CD4-positive, alpha-beta T cell treated with Interleukin-12 subunit alpha and Interleukin-12 subunit beta, for 1 hour (primary cell): ENCODE measurements at regions not wholly inside any gene's neighbourhood (a gene's known extent, or its start where the extent isn't known, plus 50 kb on each side); places are given as distances from the start of the nearest gene placed in this dataset.

Experiments used
- DNase-seq: peaks from one replicate; pipeline ENCODE4 v3.0.0-alpha.2; 2020

DNA sequence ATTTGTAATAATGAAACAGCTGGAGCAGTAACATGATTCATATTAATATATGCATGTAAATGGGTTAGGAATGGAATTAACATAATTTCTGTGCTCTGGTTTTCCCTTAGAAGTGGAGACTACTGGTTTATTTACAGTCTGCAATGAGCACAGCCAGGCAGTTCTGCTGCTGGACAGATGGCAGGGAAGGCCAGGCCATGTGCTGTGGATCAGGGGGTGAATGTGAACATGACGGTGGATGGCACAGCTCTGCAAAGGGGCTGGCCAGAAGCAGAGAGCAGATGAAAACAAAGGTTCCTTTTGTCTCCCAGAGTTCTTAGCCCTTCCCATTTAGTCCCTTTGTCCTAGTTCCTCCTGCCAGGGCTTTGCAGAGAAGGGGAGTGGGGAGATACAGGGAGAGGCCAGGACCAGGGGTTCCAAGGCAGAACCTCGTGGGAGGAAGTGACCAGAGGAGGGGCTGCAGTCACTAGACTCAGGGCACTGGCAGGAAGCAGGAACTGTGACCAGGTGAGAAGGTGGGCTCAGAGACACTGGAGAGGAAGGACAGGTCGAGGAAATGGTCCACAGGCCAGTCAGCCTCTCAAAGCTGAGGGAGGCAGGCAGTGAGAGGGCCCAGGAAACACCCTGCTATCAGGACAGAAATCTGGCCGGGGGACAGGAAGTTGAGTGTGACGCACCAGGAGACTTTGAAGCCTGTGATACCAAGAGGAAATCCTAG is 112.9 kb upstream of the ATP8B1 start:
- DNase-seq = no peak

DNA sequence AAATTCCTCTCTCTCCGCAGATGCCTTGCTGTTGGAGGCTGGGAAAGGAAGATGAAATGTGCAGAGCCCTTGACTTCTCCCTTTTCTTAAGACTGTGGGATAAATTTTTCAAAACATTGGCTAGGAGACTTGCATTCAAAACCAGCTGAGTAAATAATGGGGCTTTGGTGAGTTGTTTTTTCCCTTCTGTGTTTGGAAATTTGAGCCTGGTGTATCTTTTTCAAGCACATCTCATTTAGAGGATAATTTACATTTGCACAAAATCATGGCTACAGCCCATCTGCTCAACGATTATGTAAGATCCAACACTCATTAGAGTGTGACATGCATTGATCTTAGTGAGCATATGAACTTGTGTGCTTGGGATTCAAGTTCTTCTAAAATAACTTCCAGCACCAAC is 112.1 kb upstream of the ATP8B1 start:
- DNase-seq = no peak

DNA sequence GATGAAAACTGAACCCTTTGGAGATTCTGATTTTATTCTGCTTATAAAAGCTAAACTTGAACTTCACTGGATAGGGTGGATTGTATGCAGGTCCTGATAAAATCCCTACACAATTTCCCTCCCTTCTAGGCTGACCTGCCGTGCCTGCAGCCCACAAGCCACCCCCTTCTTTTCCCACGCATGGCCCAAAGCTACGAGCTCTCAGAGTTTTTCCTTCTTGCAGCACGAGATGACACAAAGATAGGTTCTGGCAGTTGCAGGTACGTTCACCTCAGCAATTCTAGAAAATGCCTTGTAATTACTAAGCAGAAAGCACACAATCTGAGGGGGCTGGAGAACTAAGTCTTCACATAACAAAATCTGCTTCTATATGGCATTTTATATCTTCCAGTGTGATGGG is 110.6 kb upstream of the ATP8B1 start:
- DNase-seq = no peak

DNA sequence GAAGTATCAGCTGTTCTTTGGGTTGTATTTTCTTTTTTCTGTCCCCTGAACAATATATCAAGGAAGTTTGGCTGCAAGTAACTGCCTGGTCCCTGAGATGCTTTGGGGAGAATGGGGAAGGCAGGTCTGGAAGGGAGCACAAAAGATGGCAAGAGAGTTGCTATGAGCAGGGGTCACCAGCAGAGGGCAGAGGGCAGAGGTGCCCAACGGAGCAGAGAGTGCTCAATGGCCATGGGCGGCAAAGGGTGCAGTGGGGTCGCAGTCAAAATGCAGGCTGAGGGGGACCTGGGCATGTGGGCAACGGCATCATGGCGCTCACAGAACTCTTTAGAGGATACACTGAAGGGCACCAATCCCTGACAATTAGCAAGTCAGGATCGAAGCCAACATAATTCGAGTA is 107.7 kb upstream of the ATP8B1 start:
- no peak for DNase-seq

DNA sequence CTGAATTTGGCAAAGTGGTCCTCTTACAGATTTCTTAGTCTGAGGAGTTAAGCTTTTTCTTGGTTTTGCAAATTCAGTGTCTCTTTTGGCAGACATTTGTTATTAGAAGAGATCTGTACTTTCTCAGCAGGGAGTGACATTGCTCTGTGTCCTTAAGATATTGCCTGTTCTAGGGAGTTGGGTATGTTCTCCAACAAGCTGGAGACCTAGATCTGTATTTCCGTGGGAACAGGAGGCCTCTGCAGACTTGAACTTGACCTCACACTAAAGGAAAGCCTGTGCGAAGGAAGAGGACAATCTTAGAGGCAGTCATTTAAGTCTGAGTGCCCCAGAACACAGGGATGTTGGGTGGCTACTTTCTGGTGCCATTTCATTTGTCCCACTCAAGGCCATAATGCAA is 107.0 kb upstream of the ATP8B1 start:
- DNase-seq = no peak

DNA sequence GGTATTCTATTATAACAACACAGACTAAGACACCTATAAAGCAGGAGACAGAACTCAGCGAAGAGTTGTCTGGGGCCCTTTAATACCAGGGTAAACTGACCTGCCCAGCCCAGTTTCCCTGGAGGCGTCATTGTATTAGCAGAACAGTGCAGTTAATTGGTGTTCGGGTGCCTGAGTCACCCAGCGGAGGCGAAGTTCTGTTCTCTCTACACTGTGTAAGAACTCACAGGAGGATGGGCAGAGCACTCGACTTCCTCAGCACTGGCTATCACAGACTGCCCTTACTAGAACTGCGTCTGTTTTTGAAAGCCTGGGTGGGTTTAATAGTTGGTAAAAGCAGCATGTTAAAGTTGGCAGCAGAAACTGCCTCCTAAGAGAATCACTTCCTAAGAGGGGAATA is 106.5 kb upstream of the ATP8B1 start:
- no peak for DNase-seq

DNA sequence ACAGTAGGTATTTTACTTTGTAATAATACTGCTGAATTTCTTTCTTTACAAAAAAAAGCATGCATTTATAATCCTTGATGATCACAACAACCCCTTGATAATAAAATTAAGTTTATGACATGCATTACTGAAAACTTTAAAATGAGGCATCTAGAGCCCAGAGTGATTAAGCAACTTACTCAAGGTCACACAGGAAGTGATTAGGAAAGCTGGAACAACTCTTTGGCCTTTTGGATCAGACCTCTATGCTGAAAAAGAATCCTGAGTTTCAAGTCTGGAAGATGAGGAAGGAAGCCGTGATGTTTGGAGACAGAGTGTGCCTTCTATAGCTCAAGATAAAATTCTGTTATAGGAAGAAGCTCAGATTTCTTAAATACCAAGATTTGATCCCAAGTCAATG is 105.0 kb upstream of the ATP8B1 start:
- no peak for DNase-seq

DNA sequence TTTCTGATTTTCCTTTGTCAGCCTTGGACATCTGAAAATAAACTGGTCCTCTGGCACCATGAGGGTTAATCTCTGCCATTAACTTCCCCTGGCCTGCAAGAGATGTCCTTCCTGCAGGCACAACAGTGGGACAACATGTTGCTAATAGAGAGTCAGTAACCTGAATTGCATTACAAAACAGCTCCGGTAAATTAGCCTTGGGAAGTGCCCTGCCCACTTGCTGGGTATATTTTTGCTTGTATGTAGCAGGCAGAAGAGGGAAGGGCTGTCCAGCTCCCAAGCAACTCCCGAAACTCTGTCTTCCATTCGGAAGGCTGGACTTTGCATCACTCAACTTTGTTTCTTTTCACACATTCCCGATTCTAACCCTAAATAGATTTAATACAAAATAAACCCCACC is 104.4 kb upstream of the ATP8B1 start:
- DNase-seq = no peak

DNA sequence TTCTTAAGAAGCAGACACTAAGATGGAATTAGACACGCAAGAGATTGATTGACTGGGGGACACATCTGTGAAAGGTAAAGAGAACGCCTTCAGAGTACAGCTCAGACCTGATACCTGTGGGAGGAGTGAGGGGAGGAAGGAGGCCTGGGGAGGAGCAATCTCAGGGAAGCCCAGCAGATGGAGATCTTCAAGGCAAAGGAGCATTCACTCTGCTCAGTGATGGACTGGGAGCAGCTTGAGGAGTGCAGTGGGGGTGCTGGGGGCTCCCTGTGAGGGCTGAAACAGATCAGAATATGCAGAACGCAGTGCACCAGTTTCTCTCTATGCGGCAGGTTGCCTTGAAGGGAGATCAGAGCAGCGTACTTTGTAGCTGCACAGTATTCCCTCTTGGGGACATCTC is 103.7 kb upstream of the ATP8B1 start:
- DNase-seq = no peak

DNA sequence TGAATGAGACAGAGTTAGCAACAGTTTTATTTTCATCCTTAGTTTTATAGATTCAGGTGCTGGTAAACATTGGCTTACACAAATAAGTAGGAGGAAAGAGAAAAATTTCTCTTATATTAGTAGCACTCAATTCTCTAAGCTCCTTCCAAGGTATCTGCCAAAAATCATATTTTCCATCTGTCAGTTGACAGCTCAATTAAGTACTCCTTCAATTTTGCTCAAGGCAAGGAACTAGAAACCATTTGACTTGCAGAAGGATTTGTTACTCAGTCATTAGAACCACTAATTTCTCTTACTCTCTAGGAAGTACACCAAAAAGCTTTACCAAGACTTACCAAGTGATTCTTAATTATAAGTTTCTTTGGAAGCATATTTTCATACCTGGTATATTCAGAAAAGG is 101.4 kb upstream of the ATP8B1 start:
- no peak for DNase-seq

DNA sequence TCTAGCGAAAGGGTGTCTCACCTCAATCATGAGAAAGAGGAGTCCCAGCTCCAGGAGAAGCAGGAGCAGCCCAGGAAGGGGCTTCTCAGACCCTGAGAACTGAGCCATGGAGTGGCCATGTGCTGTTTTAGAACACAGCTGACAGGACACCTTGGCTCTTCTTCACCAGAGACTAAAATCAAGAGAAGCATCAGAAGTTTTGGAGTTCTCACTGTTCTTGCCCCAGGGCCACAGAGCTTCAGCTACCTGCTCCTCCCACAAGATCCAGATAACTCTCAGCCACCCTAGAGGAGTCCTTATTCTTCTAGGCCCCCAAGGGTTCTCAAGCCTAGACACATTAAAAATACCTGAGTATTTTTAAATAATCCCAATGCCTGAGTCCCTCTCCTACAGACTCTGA is 99.6 kb upstream of the ATP8B1 start:
- no peak for DNase-seq

DNA sequence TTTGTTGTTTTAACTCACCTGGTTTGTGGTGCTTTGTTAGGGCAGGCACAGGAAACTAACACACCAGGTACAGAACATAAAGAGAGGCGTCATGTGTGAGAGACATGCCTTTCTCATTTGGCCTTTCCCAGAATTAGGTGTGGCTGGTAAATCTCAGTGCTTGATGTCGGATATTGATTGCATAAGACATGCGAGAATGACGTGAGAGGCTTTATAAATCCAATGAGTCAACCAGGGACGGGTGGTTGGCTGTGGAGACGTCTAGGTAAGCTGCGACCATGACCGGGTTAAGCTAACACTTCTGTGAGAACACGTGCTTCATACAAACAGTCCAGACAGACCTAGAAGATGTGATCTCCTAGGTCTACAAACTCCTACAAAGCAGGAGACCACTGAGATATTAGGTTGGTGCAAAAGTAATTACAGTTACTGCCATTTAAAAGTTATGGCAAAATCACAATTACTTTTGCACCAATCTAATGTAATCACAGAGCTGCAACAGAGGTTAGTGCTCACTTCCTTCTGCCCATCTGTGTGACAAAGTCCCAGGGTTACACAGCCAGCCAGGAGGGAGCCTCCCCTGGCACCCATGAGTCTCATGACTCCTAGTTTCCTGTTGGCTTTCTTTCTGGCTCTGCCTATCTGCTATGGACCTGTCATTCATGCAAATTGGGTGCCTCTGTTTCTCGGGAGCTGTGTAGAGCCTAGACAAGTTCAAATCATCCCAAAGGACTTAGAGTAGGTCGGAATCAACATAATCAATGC is 98.9 kb upstream of the ATP8B1 start:
- no peak for DNase-seq

DNA sequence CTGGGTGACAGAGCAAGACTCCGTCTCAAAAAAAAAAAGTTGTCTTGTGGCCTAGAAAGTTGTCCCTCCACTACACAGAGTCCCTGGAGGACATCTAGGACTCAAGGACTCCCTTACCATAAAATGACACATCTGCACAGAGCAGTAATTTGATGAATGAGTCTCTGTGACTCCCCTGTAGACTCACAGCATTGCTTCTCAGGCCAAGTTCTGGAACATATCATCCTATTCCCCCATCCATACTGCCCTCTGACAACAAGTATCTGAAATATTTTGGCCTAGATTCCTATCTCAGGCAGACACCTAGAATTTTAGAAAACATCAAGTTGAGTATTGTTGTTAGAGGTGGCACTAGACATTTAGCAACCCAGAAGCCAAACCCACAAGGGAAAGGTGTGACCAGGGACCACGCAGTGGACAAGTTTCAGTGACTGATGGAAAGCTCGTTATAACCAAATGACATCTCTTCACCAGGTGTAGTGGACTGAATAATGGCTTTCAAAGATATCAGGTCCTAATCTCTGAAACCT is 97.9 kb upstream of the ATP8B1 start:
- DNase-seq = no peak

DNA sequence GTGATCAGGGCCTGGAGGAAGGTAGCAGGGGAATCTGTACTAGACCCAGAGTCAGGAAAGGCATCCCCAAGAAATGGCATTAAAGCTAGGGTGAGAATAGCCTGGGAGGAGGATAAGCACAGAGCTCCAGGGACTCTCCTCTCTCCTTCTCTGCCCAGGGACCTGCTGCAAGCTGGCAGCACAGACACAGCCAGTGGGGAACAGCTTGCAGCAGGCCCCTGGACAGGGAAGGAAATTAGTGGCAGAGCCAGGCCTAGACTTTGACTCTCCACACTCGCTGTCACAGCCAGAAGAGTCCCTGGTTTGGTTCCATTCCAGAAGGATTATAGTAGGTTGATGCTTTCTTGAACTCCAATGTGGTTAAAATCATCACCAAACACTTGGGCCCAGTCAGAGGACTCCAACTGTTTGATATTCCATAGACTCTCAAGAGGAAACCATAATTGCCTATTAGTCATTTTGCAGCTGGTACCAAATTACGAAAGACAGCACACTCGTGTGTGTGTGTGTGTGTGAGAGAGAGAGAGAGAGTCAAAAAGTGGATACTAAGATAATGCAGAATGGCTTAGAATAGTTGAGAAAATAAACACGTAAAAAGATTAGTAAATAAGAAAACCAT is 95.5 kb upstream of the ATP8B1 start:
- DNase-seq = no peak

DNA sequence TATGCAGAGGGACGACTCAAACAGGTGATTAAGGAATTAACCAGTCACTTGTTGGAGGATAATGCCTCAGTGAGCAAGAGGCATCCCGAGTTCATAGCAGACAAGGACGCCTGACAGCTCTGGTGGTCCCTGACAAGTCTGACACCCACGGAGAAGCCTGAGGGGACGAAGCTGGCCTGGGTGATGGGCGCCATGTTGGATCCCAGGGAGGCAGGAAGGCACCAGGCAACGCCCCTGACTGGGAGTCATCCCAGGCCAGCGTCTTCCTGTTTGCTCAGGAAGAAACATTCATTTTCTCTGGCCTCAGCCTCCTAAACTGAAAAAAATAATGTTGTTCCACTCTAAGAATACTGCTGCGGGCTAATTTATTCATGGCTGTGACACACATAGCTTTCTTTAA is 92.1 kb upstream of the ATP8B1 start:
- no peak for DNase-seq

DNA sequence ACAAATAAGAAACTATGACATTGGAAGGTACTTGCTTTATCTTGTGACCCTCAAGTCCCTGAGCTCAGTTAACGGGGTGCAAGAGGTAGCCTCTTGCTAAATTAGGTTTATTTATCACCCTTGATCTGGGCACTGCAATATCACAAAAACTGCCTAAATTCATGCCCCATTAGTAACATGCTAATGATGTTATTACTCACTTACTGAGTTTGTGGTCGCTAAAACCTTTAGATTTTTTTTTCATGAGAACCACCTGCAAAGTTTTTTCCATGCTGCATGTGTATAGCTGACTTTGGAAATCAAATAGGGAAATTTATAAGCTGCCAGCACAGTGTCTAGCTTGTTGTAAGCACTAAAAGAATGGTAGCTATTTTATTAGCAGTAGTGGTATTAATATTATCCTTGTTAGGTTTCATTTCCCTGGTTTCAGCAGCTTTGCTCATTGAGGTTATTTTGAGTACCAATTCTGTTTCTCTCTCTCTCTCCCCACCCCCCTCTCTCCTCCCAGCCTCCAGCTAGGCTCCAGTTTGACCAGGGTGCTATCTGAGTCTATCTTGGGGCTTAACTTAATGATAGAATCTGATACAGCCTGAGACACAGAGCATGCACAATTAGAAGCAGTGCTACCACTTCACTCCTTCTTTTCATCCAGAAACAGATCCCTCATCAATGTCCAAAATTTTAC is 88.7 kb upstream of the ATP8B1 start:
- DNase-seq = no peak

DNA sequence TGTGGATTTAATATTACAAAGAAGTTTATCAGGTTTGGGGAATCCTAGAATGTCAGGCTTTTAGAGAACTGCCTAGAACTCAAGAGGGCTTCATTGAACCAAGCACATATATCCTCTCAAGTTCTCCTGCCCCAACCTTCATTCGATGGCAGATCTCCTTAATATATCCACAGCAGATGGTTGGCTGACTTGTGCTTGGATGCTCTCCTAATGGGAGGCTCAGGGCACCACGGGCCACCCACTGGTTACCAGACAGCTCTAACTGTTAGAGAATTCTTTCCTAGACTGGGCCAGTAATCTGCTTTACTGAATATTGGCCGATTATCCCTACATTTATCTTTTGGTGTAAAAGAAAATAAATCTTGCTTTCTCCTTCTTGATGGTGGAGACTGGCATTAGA is 87.2 kb upstream of the ATP8B1 start:
- no peak for DNase-seq

DNA sequence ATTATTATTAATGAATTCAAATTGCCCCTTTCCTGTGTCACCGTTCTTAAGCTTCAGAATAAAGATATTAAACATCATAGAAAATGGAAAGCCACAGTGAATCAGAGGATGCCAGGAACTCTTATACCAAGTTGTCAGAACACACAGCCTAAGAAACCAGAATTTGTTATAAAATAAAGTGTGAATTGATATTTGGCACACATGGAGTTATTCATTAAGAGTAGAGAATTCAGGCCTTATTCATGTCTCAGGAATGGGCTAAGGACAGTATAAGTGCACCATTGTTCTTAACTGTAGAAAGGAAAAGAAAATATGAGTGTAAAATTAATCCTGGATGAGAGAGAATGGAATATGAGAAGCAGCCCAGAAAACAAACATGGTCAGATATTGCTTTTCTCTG is 86.7 kb upstream of the ATP8B1 start:
- no peak for DNase-seq

DNA sequence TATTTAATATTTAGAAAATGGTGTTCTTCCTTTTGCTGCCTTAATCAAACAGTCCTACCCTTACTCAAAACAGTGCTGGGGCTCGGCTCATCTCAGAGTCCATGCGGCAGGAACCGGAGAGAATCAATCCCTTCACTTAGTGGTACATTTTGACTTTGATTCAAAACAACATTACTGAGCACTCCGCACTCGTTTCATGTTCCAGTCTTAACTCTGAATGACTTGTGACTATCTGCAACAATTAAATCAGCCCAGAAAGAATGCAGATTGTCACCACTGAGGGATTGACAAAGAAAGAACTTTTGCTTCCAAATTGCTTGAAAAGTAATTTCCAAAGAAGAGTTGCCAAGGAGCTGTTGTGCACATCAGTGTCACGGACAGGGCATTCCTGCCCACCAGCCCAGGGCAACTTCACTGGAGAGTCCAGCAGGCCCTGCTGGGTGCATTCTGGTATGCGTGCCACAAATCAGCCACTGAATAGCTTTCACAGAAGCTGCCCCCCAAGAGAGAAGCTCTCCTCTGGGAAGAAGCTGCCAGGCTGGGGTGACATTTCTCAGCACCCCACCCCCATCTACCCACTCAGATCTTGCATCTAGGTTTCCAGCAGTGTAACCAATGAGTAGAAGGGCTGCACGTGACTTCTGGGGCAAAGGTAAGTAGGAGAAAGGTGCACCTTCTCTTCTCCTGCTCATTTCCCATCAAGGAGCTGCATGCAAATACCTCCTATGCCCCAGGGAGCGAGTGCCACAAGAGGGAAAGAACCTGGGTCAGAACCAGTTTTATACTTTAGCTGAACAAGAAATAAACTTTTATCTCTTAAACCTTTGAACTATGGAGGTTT is 84.6 kb upstream of the ATP8B1 start:
- DNase-seq = no peak

DNA sequence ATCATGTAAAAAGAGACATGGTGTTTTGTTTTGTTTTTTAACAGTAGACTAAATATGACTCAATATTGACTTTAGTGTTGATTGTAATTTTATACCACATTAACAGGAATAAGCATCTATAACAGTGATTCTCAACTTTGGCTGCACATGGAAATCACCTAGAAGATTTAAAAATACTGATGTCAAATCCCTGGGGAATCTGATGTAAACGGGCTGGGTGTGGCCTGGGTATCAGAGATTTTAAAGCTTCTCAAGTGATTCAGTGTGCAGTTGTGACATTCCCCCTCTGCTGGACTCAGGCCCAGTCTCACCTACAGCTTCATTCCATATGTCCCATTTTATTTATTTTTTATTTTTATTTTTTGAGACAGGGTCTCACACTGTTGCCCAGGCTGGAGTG is 82.8 kb upstream of the ATP8B1 start:
- DNase-seq = no peak

DNA sequence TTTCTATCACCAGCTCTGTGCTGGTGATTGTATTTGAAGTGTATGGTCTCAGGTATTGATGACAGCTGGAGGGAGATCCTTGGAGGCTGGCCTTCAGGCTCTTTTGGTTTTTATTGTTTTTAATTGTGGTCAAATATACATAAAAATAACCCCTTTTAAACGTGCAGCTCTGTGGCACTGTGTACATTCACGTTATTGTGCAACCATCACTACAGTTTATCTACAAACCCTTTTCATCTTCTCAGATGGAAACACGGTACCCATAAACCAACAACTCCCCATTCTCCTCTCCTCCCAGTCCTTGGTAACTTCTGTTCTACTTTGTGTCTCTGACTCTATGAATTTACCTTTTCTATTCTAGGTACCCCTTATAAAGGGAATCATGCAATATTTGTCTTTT is 79.3 kb upstream of the ATP8B1 start:
- DNase-seq = no peak

DNA sequence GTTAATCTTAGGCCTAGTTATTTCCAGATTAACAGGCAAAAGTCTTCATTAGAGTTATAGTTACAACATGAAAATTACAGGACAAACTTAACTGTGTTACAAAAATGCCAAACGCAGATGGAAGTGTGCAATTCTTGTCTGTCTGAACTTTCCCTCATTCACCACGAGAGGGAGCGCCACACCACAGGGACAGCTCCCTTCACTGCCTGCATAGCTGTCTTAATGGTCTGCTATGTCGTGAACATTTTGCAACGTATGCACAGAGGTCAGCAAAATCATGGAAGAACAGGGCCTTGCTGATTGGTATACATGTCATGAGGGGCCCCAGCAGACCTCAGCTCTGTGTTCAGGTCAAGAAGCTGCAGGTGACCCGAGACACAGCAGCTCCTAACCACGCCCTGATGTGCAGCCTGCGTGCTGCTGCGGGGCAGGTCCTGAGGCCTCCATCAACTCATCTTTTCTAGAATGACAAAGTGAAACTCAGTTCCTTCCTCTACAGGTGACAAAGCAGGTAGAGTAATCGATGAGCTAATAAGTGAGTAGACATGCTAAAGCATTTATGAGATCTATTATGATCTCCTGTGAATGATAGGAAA is 78.8 kb upstream of the ATP8B1 start:
- DNase-seq = peak; percentile 39
